ENCODE measurements at regions not wholly inside any gene's neighbourhood (a gene's known extent, or its start where the extent isn't known, plus 50 kb on each side); places are given as distances from the start of the nearest gene placed in this dataset.

DNA sequence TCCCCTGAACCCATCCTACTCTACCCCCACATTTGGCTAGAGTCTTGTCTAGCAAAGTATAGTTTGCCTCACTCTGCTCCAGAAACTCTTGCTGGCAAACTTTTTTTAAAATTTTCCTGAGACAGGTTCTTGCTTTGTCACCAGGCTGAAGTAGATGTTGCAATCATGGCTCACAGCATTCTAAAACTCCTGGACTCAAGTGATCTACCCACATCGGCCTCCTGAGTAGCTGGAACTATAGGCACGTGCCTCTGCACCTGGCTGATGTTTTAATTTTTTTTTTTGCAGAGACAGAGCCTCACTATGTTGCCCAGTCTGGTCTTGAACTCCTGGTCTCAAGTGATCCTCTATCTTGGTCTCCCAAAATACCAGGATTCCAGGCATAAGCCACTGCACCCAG, 175.8 kb upstream of the FBXL17 start:
- H3K4me3 ChIP-seq (ENCODE audit: low read depth, low read length), result no peak overlapping the region
- TF ChIP-seq, protein P1, sequence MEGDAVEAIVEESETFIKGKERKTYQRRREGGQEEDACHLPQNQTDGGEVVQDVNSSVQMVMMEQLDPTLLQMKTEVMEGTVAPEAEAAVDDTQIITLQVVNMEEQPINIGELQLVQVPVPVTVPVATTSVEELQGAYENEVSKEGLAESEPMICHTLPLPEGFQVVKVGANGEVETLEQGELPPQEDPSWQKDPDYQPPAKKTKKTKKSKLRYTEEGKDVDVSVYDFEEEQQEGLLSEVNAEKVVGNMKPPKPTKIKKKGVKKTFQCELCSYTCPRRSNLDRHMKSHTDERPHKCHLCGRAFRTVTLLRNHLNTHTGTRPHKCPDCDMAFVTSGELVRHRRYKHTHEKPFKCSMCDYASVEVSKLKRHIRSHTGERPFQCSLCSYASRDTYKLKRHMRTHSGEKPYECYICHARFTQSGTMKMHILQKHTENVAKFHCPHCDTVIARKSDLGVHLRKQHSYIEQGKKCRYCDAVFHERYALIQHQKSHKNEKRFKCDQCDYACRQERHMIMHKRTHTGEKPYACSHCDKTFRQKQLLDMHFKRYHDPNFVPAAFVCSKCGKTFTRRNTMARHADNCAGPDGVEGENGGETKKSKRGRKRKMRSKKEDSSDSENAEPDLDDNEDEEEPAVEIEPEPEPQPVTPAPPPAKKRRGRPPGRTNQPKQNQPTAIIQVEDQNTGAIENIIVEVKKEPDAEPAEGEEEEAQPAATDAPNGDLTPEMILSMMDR (conservative IDR thresholded peaks at IDR 0.05; ENCODE audit: low read depth, low read length), result no peak
- DNase-seq (ENCODE audit: low read depth), result no peak

DNA sequence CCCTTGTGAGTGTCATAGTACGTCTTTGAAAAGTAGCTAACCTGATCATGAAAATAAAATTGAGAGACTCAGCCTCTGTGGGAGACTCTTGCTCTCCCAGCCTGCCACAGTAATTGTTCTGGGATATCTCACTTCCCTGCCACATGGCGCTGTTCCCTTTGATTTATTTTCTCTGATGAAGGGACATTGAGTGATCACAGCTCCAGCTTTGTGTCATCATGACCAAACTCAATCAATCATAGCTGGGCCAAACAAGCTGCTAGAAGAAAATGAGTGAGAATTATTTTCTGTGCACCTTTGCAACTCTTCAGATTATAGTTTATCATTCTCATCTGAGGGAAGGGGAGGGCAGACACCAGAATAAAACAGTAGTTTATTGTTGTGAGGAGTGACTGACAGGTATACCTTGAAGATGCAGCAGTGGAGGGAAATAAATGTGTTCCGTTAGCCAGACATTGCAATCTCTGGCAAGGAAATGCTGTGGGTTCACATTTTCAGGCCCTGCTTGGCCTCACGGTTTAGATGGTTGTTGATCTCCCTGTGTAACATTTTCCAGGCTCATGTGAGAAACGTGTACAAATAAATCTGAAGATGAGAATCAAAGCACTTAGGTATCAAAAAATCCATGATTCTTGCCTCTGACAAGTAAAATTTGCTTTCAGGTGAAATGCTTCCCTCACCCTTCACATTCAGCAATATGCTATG, 174.7 kb upstream of the FBXL17 start:
- TF ChIP-seq, protein P1 (conservative IDR thresholded peaks at IDR 0.05; ENCODE audit: low read depth, low read length), result no peak

DNA sequence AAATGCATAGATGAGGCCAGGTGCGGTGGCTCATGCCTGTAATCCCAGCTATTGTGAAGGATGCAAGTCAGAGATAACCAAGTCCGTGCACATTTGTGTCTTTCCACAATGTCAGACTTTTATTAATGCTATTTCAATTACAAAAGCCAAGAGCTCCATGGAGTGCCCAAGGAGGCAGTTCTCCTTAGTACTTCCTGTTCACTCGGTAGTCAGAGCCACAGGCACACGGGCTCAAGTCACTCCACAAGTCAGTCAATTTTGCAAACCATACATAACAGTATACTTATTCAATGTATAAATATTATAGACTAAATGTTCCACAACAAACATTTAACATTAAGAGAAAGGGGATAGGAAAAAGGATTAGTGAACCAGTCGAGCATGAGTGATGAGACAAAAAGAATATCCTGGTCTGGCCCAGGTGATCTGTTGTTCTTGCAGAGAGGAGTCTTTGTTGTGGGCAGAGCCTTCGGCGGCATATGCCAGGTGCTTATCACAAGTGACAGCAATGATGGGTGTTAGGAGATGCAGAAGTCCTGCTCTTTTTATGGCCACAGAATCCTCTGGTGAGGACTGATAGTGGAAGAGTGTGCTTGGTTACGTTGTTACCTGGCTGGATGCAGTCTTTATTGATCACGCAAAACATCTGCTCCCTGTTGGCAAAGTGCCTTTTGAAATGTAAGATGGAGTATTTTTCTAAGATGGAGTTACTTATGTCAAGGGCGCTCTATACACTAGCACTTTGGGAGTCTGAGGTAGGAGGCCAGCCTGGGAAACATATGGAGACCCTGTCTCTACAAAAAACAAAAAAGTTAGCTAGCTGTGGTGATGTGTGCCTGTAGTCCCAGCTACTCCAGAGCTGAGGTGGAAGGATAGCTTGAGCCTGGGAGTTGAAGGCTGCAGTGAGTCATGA, 167.0 kb upstream of the FBXL17 start:
- TF ChIP-seq, protein P1 (conservative IDR thresholded peaks at IDR 0.05; ENCODE audit: low read depth, low read length), result no peak
- DNase-seq (ENCODE audit: low read depth), result no peak
- H3K4me3 ChIP-seq (ENCODE audit: low read depth, low read length), result no peak overlapping the region

More for the DNA sequence above, 174.7 kb upstream of the FBXL17 start:
- DNase-seq (ENCODE audit: low read depth), result no peak
- H3K4me3 ChIP-seq (ENCODE audit: low read depth, low read length), result no peak overlapping the region

DNA sequence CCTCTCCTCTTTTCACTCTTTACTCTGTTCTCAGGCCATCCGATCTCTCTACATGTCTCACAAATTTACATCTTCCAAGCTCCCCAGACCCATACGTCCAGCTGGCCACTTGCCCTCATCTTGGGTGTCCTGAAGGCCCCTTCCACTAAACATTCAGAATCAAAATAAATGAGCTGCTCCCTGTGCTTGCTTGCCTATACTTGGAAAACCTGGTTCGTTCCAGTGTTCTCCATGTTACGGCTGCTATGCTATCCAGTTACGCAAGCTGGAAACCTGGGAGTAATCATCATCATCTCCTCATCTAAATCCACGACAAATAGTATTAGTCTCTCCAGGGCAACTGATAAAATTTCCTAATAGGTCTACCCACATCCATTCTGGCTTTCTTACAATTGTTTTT, 165.0 kb upstream of the FBXL17 start:
- TF ChIP-seq, protein P1 (conservative IDR thresholded peaks at IDR 0.05; ENCODE audit: low read depth, low read length), result no peak
- DNase-seq (ENCODE audit: low read depth), result no peak

DNA sequence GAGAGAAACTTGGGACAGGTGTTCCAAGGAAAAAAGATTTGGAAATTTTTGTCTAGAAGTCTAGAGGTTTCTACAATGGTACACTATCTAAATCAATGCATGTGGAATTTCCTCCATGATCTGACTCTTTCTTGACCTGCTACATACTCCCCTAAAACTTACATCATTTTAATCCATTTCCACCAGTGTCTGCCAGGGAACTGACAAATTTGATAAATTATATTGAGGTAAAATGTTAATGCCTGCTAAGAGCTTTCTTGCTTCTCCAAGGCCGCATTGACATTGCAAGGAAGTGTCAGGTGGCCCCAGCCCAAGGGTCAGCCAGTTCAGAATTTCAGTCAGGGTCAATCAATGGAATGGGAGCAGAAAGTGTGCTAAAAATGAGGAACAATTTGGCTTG, 163.4 kb upstream of the FBXL17 start:
- no peak for DNase-seq (ENCODE audit: low read depth)
- TF ChIP-seq, protein P1 (conservative IDR thresholded peaks at IDR 0.05; ENCODE audit: low read depth, low read length), result no peak
- no peak overlapping the region for H3K4me3 ChIP-seq (ENCODE audit: low read depth, low read length)

More for the DNA sequence above, 165.0 kb upstream of the FBXL17 start:
- H3K4me3 ChIP-seq (ENCODE audit: low read depth, low read length), result no peak overlapping the region

DNA sequence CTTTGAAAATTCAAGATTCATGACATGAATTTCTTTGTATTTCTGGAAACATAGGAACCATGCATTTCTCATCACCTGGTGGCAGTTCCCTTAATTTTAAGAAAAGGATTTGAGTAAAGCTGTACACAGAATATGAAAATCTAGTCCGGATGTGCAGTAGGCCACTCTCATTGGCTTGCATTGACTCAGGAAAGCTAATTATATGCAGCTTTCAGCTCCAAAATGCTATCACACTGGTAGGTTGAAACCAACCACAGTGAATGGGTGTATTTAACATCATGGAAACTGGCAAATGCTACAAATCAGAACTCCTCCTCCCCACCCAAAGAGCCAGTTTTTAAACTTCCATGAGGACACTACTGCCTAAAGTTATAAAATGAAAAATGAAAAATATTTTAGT, 161.6 kb upstream of the FBXL17 start:
- TF ChIP-seq, protein P1 (conservative IDR thresholded peaks at IDR 0.05; ENCODE audit: low read depth, low read length), result no peak
- no peak for DNase-seq (ENCODE audit: low read depth)
- no peak overlapping the region for H3K4me3 ChIP-seq (ENCODE audit: low read depth, low read length)
